Lung (tissue), 11 donors: ENCODE measurements at regions not wholly inside any gene's neighbourhood (a gene's known extent, or its start where the extent isn't known, plus 50 kb on each side); places are given as distances from the start of the nearest gene placed in this dataset.

Source experiments
- ATAC-seq: fragments of 200-7000 bp; cut with Tn5 transposase; one replicate; pipeline ENCODE4 v1.9.1; 2020; ENCODE audit warnings: moderate number of reproducible peaks; ENCODE audit not compliant: insufficient read depth, low FRiP score
- DNase-seq, 3 donors: peaks; one replicate each; pipeline ENCODE4 v3.0.0-alpha.2; 2013 to 2017
- H3K27ac ChIP-seq, 2 donors: one replicate each; pipeline ENCODE4 v1.5.1; 2013; ENCODE audit warnings: mild to moderate bottlenecking in 2 of 2, moderate library complexity in 2 of 2, control low read depth in 1 of 2, inconsistent platforms in 1 of 2, low read depth in 1 of 2, low read length in 1 of 2
- H3K27me3 ChIP-seq, 3 donors: one replicate each; pipeline ENCODE4 v1.5.1; 2013; ENCODE audit warnings: low read length in 2 of 3; ENCODE audit not compliant: control insufficient read depth in 3 of 3, insufficient read depth in 3 of 3
- H3K36me3 ChIP-seq, 4 donors: one replicate each; pipeline ENCODE4 v1.5.1; 2013; ENCODE audit warnings: low read length in 4 of 4, mild to moderate bottlenecking in 1 of 4, moderate library complexity in 1 of 4; ENCODE audit not compliant: control insufficient read depth in 4 of 4, insufficient read depth in 4 of 4
- H3K4me1 ChIP-seq, 5 donors: one replicate each; pipeline ENCODE4 v1.5.1; 2013; ENCODE audit warnings: low read length in 5 of 5, mild to moderate bottlenecking in 2 of 5, moderate library complexity in 1 of 5; ENCODE audit not compliant: control insufficient read depth in 5 of 5, insufficient read depth in 5 of 5
- H3K4me3 ChIP-seq: one replicate; pipeline ENCODE4 v1.5.1; 2013; ENCODE audit warnings: mild to moderate bottlenecking, control low read depth, moderate library complexity
- H3K9ac ChIP-seq, 2 donors: one replicate each; pipeline ENCODE4 v1.5.1; 2013; ENCODE audit warnings: low read length in 2 of 2, control low read depth in 1 of 2; ENCODE audit not compliant: insufficient read depth in 1 of 2
- H3K9me3 ChIP-seq, 4 donors: one replicate each; pipeline ENCODE4 v1.5.1; 2013; ENCODE audit warnings: low read length in 3 of 4, mild to moderate bottlenecking in 1 of 4, moderate library complexity in 1 of 4; ENCODE audit not compliant: control insufficient read depth in 4 of 4, insufficient read depth in 3 of 4
- CTCF ChIP-seq: IDR thresholded peaks from 2 replicates; pipeline ENCODE4 v1.5.1; 2012; ENCODE audit warnings: mild to moderate bottlenecking; ENCODE audit errors: control extremely low read depth, extremely low read depth
- WGBS, 2 donors: extraction: QIAGEN DNeasy Blood & Tissue Kit; methylation state at CpG; one replicate each; pipeline ENCODE4 v1.1.7; 2013; 5-methylcytosine and 5-hydroxymethylcytosine counted together
- donor health status: control.
- donor health status: control.
- donor health status: Bipolar disorder and iron deficiency.
- donor health status: healthy.
- donor health status: DM: yes; HTN: yes; CAD: no.

DNA sequence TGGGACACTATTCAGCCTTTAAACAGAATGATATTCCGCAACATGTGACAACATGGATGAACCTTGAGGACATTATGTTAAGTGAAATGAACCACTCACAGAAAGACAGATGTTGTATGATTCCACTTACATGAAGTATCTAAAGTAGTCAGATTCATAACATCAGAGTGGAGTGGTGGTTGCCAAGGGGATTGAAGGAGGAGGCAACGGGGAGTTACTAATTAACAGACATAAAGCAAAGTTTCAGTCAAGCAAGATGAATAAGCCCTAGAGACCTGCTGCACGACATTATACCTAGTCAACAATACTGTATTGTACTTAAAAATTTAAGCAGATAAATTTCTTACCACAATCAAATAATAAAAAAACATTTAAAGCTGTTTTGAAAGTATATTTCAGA, 105.0 kb upstream of the NR0B1 start:
- TF ChIP-seq CTCF, result no peak
- Histone ChIP-seq H3K4me3 (no peak overlapping the region), H3K9me3 (no peaks in the 10 kb centered on the region), H3K27me3 (peaks cover 0 to 6% (median 0%) of the 10 kb centered on the region in 3 donors), H3K4me1 (no peaks in the 10 kb centered on the region), H3K27ac (no peak overlapping the region), H3K9ac (no peak overlapping the region), H3K36me3 (no peaks in the 10 kb centered on the region)
- ATAC-seq (no peak), DNase-seq (peak in 2 of 3 donors; percentile 7 to 45)
- 55 to 78% methylated on average over 3 of the region's 3 CpGs for WGBS, 2 donors

DNA sequence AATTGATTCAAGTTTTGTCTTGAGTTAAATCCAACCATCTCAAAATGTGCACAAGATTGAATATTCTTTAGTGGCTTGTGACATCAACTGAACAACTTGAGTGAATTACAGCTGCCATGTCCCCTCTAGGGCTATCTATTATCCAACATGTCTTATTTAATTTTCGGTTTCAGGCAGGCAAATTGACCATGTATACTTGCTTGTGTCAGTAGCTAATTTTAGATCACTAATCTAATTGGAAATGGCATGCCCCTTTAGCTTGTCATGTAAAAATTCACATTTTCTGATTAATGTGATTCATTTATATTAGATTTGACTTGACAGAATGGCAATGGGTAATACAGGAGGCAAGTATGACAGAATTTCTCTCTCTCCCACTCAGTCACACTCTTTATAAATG, 93.2 kb upstream of the NR0B1 start:
- DNase-seq (no peak), ATAC-seq (no peak)
- Histone ChIP-seq H3K4me3 (no peak overlapping the region), H3K27ac (no peak overlapping the region), H3K9ac (no peak overlapping the region), H3K4me1 (no peaks in the 10 kb centered on the region), H3K27me3 (peaks cover 0 to 12% (median 0%) of the 10 kb centered on the region in 3 donors), H3K36me3 (no peaks in the 10 kb centered on the region), H3K9me3 (no peaks in the 10 kb centered on the region)
- TF ChIP-seq CTCF, result no peak
- 31 to 73% methylated on average over 1 of the region's 1 CpG for WGBS, 2 donors

- Histone ChIP-seq H3K4me3 (no peak overlapping the region), H3K4me1 (no peaks in the 10 kb centered on the region), H3K36me3 (no peaks in the 10 kb centered on the region), H3K9me3 (no peaks in the 10 kb centered on the region), H3K27me3 (peaks cover 0 to 3% (median 2%) of the 10 kb centered on the region in 3 donors), H3K9ac (no peak overlapping the region), H3K27ac (no peak overlapping the region)
- 76 to 92% methylated on average over 3 of the region's 3 CpGs for WGBS, 2 donors
- DNase-seq, result no peak
- no peak for ATAC-seq
- TF ChIP-seq CTCF, result no peak
Observed at GRCh38 chrX:30388325-30388724, 79.1 kb upstream of the NR0B1 start.

- ATAC-seq (no peak), DNase-seq (no peak)
- no peak overlapping the region for H3K27ac ChIP-seq
- H3K9ac ChIP-seq, result no peak overlapping the region
- peaks cover 0 to 2% (median 0%) of the 10 kb centered on the region in 4 donors for H3K9me3 ChIP-seq
- TF ChIP-seq CTCF, result no peak
- no peaks in the 10 kb centered on the region for H3K4me1 ChIP-seq
- H3K27me3 ChIP-seq, result peaks cover 0 to 4% (median 3%) of the 10 kb centered on the region in 3 donors
- WGBS, 2 donors, result 62 to 88% methylated on average over 3 of the region's 3 CpGs
- no peaks in the 10 kb centered on the region for H3K36me3 ChIP-seq
- H3K4me3 ChIP-seq, result no peak overlapping the region
Observed at GRCh38 chrX:30373951-30374350, 64.8 kb upstream of the NR0B1 start.
